H7 (cell line): ENCODE measurements at regions not wholly inside any gene's neighbourhood (a gene's known extent, or its start where the extent isn't known, plus 50 kb on each side); places are given as distances from the start of the nearest gene placed in this dataset.
"Not testable (repeated sequence)": the region's sequence is repeated elsewhere in the genome, so short reads cannot be mapped to it uniquely, and the experiment has no call there.

ENCODE experiments used
- DNase-seq: peaks from one replicate; pipeline ENCODE4 v3.0.0; 2012
- H3K27me3 ChIP-seq: 2 replicates; pipeline ENCODE4 v1.6.0; 2011; ENCODE audit warnings: mild to moderate bottlenecking, low read length; ENCODE audit not compliant: control insufficient read depth, insufficient read depth
- H3K36me3 ChIP-seq: replicated peaks from 2 replicates; pipeline ENCODE4 v1.5.1; 2011; ENCODE audit warnings: low read length; ENCODE audit not compliant: control insufficient read depth, insufficient read depth
- H3K4me3 ChIP-seq: 2 replicates; pipeline ENCODE4 v1.5.1; 2011; ENCODE audit warnings: low read depth, mild to moderate bottlenecking, control low read depth, low read length, moderate library complexity; ENCODE audit not compliant: insufficient read depth

DNA sequence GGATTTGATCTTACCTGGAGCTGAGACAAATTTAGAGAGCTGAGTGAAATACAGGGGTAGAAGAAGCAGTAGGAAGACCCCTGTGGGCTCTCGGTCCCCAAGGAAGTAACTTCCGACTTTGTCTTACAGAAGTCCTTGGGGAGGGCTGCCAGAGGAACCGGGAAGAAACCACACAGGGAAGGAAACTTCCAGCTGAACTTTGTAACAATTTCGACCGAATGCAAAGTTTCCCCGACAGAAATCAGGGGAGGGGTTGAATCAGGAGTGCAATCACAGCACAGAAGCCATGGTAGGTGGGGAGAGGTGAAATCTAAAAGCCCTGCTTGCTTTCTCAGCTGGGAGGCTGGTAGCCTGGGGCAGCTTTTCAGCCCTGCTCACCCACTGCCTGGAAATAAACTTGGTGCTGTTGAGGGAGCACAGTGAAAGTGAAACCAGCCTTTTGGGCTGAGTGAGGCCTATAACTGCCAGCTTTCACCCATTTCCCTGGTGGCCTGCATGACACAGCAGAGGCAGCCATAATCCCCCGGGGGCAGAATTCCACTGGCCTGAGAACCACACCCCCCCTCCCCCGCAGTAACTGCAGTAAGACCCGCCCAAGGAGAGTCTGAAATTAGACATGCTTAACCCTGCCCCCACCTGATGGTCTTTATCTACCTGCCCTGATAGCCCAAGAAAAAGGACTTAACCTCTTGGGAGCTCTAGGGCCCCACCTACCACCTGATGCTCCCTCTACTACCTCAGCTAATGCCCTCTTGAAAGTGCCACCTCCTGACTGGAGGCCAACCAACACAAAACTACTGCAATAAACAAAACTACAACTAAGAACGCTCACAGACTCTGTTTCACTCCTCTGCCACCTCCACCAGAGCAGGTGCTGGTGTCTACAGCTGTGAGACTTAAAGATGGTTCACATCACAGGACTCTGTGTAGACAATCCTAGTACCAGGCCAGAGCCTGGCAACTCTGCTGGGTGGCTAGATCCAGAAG is 248.2 kb downstream of the PARM1 start:
- Histone ChIP-seq H3K4me3 (no peak overlapping the region), H3K36me3 (no peaks in the 10 kb centered on the region), H3K27me3 (no peaks in the 10 kb centered on the region)
- DNase-seq: no peak

DNA sequence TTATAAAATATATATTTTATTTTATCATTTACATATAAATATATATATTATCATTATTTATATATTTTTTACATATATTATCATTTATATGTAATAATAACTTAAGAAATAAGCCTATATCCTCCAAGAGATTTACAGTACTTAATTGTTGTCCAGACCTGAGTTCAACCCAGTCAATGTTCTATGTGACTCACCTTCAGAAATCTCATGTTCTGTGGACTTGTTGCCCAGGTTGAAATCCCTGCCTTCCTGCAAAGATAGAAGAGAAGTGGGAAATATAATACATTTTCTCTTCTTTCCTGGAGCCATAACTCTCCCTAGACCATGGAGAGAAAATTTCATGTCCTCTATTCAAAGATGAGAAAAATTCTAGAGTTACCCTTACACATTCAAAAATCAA is 247.3 kb downstream of the PARM1 start:
- no peak overlapping the region for H3K4me3 ChIP-seq
- no peak for DNase-seq
- no peaks in the 10 kb centered on the region for H3K36me3 ChIP-seq
- H3K27me3 ChIP-seq: no peaks in the 10 kb centered on the region

DNA sequence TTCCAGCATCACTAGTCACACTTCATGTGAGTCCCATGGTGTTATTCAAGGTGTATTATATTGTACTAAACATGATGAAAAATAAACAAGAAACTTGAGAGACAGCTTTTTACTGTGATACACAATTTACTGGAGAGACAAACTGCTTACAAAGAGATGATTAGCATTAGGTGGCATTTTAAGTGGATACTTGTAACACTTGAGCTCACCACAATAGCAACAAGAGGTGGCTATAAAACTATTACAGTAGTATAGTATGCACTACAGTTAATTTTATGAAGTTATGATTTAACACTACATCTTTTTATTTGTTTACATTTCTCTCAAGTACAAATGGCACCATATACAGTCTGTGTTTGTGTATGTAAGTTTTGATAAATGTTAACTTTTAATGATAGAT is 246.6 kb downstream of the PARM1 start:
- Histone ChIP-seq H3K4me3 (no peak overlapping the region), H3K27me3 (no peaks in the 10 kb centered on the region), H3K36me3 (no peaks in the 10 kb centered on the region)
- no peak for DNase-seq

DNA sequence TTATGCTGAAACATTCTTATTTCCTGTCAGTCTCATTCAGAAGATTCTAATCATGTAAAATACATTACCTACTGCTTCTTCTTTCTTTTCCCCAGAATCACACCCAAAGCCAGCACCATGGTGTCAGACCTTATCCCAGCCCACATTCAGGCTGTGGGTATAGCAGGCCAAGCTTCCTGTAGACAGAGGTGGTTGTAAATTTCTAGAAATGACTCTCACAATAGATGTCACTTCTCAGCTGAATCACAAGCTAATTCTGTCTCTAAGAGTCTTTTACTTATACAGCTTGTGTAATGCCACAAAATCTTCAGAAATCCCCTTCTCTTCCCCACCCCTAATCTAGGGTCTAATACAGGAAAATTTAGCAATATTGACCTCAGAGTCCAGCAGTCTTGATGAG is 239.6 kb downstream of the PARM1 start:
- no peak for DNase-seq
- Histone ChIP-seq H3K4me3 (no peak overlapping the region), H3K27me3 (no peaks in the 10 kb centered on the region), H3K36me3 (no peaks in the 10 kb centered on the region)

DNA sequence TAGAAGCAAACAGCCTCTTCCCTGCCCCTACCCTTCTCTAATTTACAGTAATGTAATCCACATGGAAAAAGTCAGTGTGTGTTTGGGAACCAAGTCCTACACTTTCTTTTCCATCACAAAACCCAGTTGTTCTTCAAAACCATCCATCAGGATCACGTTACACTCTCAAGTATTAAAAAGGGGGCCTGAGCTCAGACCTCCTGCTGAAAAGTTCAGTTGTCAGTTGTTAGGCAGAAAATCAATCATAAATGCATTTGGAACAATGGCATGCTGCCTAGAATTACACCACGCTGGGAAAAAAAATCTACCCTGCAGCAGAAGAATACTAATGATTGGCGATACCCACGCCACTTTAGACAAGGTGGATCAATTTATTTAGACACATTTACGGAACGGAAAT is 236.5 kb downstream of the PARM1 start:
- H3K4me3 ChIP-seq: no peak overlapping the region

DNA sequence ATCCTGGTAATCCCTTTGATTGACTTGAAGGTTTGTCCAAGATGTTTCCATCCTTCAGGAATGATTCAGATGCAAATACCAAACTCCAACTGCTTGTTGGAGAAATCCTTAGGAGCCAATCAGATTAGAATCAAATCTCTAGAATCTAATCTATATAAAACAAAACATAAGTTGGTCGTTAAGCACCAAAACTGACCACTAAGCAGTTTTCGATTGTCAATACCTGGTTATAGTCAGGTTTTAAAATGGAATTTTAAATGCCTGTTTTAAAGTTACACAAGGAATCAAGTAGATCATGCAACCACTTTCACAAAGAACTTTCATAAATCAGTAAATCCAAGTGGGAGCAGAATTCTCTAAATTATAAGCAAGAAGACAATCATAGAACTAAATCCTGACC is 236.1 kb downstream of the PARM1 start:
- DNase-seq: no peak
- no peaks in the 10 kb centered on the region for H3K36me3 ChIP-seq
- no peak overlapping the region for H3K4me3 ChIP-seq
- H3K27me3 ChIP-seq: no peaks in the 10 kb centered on the region

More for the DNA sequence above, 236.5 kb downstream of the PARM1 start:
- Histone ChIP-seq H3K36me3 (no peaks in the 10 kb centered on the region), H3K27me3 (no peaks in the 10 kb centered on the region)
- no peak for DNase-seq

DNA sequence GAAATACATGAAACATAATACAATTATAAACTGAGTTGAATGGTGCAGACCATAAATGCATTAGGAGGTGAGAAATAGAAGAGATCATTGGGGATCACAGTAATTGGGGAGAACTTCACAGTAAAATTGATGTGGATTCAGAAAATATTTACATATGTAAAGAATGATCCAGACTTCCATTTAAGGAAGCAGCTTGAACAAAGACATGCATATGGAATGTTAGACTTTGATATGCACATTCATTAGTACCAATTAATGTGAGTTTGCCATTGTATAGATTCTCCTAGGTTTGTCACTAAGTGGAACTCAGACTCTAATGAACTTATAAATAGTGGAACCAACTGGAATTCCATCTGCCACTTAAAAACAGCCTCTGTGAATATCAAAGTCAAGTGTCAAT is 235.6 kb downstream of the PARM1 start:
- H3K4me3 ChIP-seq: no peak overlapping the region
- H3K27me3 ChIP-seq: no peaks in the 10 kb centered on the region
- no peaks in the 10 kb centered on the region for H3K36me3 ChIP-seq
- no peak for DNase-seq

DNA sequence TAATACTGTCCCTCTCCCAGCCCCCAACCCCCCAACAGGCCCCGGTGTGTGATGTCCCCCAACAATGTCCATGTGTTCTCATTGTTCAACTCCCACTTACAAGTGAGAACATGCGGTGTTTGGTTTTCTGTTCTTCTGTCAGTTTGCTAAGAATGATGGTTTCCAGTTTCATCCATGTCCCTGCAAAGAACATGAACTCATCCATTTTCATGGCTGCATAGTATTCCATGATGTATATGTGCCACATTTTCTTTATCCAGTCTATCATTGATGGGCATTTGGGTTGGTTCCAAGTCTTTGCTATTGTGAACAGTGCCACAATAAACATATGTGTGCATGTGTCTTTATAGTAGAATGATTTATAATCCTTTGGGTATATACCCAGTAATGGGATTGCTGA is 232.2 kb downstream of the PARM1 start:
- not testable (repeated sequence) for H3K27me3 ChIP-seq, H3K36me3 ChIP-seq, DNase-seq, H3K4me3 ChIP-seq

DNA sequence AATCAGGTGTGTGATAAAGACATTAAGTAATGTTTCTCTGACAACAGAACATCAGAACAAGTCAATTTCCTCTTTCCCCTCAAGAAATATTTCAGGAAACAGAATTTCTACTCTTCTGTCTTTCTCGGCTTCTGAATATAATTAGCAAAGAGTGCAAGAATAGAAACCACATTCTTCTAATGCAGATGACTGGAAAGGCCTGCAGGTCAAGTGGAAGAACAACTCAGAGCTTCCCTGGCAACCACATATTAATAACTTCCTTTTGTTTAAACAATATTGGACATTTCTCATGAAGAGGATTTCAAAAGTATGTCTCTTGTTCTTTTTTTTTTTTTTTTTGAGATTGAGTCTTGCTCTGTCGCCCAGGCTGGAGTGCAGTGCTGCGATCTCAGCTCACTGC is 225.5 kb downstream of the PARM1 start:
- DNase-seq: no peak
- Histone ChIP-seq H3K4me3 (no peak overlapping the region), H3K27me3 (no peaks in the 10 kb centered on the region), H3K36me3 (no peaks in the 10 kb centered on the region)

DNA sequence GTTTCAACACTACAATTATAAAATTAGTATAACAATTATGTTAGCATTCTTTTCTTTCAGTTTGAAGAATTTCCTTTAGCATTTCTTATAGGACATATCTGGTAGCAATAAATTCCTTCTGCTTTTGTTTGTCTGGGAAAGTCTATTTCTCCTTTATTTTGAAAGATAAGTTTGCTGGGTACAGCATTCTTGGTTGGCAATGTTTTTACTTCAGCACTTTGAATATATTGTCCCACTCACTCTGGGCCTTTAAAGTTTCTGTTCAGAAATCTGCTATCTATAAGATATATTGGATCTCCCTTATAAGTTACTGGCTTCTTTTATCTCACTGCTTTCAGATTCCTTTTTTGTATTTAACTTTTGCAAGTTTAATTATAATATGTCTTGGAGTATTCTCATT is 222.1 kb downstream of the PARM1 start:
- Histone ChIP-seq H3K4me3 (no peak overlapping the region), H3K36me3 (no peaks in the 10 kb centered on the region), H3K27me3 (no peaks in the 10 kb centered on the region)
- no peak for DNase-seq

DNA sequence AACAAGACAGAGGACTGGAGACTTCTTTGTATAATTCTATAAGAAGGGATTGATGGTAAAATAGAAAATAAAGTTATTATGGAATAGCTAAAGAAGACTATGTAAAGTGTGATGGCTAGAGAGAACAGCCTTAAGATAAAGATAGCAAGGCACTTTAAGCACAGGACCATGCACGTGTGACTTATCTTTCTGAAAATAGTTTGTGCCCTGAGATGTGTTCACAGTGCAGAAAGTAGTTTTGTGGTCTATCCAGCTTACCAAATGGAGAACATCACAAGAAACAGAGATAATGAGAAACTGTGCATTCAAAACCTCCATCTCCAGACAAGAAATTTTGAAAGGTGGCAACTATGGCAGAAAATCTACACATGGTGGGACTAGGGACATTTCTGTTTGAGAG is 213.3 kb downstream of the PARM1 start:
- Histone ChIP-seq H3K27me3 (no peaks in the 10 kb centered on the region), H3K4me3 (no peak overlapping the region), H3K36me3 (no peaks in the 10 kb centered on the region)
- no peak for DNase-seq

DNA sequence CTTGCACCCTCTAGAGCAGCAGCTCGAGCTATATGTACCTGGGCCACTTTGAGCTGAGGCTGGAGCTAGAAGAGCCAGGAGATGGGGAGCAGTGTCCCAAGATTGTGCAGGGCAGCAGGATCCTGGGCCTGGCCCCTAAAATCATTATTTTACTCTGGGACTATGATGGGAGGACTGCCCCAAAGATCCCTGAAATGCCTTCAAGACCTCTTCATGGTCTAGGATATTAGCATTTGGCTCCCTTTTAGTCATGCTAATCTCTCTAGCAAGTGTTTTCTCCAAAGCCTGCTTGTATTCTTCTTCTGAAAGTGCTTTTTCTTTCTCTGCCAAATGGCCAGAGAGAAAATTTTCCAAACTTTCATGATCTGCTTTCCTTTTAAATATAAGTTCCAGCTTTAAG is 211.6 kb downstream of the PARM1 start:
- no peak for DNase-seq
- no peaks in the 10 kb centered on the region for H3K27me3 ChIP-seq
- H3K36me3 ChIP-seq: no peaks in the 10 kb centered on the region
- no peak overlapping the region for H3K4me3 ChIP-seq

DNA sequence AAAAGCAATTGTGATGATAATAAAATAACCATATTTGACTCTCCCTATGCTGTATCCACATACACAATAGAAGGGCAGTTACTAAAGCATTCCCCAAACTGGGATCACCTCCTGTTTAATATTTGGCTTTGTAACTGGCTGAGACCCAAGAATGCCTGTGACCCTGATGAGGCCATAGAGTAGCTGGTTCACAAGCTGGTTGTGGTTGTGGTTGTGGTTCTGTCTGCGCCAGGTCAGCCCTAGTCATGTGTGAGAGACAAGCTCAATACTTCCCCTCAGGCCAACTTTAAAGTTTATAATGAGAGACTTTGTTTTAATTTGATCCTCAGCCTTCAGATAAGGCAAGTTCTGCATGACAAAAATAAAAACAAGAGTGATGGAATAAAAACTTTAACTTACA is 209.9 kb downstream of the PARM1 start:
- no peak overlapping the region for H3K4me3 ChIP-seq
- no peaks in the 10 kb centered on the region for H3K36me3 ChIP-seq
- no peaks in the 10 kb centered on the region for H3K27me3 ChIP-seq

DNA sequence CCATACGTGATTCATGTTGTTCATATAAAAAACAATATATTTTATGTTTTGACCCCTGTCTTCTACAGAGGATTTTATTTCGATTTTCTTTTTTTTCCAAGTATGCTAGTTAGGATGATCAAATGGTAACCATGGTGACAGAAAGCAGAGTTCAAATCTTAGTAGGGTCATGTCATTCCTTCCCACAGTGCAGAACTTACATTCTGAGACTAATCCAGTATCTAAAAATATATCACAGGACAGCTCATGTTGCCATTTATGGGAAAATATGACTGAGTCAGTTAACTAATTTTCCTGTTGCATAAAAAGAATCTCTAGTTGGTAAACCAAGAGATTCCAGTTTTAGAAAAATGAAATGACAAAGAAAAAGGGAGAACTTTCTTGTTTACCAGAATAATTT is 209.5 kb downstream of the PARM1 start:
- no peak overlapping the region for H3K4me3 ChIP-seq
- H3K27me3 ChIP-seq: no peaks in the 10 kb centered on the region
- DNase-seq: no peak
- no peaks in the 10 kb centered on the region for H3K36me3 ChIP-seq

More for the DNA sequence above, 209.9 kb downstream of the PARM1 start:
- DNase-seq: no peak

DNA sequence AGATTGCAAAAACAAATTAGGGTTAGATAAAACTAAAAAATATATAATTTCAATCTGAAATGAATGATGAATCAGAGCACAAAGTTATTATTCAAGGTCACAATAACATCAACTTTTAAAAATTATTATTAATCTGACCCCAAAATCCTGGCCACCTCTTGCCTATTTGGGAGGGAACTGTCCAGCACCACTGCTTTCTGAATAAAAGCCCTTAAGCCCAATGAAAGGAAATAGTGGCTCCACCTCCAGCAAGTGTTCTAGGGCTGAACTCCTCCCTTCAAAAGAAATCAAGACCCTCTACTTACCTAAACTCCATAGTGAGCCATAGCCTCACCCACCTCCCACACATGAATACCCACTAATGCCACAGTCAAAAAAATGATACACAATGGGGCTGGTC is 208.2 kb downstream of the PARM1 start:
- no peaks in the 10 kb centered on the region for H3K27me3 ChIP-seq
- no peak overlapping the region for H3K4me3 ChIP-seq
- DNase-seq: no peak
- H3K36me3 ChIP-seq: no peaks in the 10 kb centered on the region
